IMR-90 (cell line): ENCODE measurements at regions not wholly inside any gene's neighbourhood (a gene's known extent, or its start where the extent isn't known, plus 50 kb on each side); places are given as distances from the start of the nearest gene placed in this dataset.

Source experiments
- ATAC-seq: fragments of 200-7000 bp; cut with Tn5 transposase; 2 replicates; pipeline ENCODE4 v1.9.1; 2020; ENCODE audit warnings: low read depth, mild to moderate bottlenecking, moderate library complexity
- BruUV-seq: library from RNA; stranded (reverse); fragments of 400-500 nt; replicated peaks from 2 replicates; lab custom pipeline; 2021; lab: Mats Ljungman, UMichigan
- CTCF ChIA-PET: fragments of 300-600 bp; formaldehyde crosslinking; extraction: SDS; loops from one replicate; lab custom pipeline; 2021; ENCODE audit warnings: antibody characterized with exemption; lab: Yijun Ruan, JAX
- POLR2A ChIA-PET: fragments of 300-600 bp; sonication (Branson Sonifier 250); formaldehyde crosslinking; loops from one replicate; lab custom pipeline; 2022; ENCODE audit warnings: antibody characterized with exemption; ENCODE audit not compliant: unreplicated experiment; lab: Charles Lee
- DNase-seq: peaks from one replicate; pipeline ENCODE4 v3.0.0; 2013
- H2AFZ ChIP-seq: replicated peaks from 2 replicates; pipeline ENCODE3; 2013; ENCODE audit warnings: low read length, mild to moderate bottlenecking; ENCODE audit not compliant: poor library complexity
- H2AK5ac ChIP-seq: 2 replicates; pipeline ENCODE4 v1.6.1; 2013; ENCODE audit warnings: low read depth, low read length, inconsistent platforms
- H2AK9ac ChIP-seq: replicated peaks from 2 replicates; pipeline ENCODE3; 2013; ENCODE audit warnings: mild to moderate bottlenecking, low read depth, low read length, moderate library complexity; ENCODE audit not compliant: poor library complexity
- H2BK120ac ChIP-seq: 2 replicates; pipeline ENCODE4 v1.6.1; 2013; ENCODE audit warnings: low read depth, low read length, inconsistent platforms
- H2BK15ac ChIP-seq: 3 replicates; pipeline ENCODE4 v1.6.1; 2013; ENCODE audit warnings: low read depth, low read length, inconsistent platforms
- H2BK20ac ChIP-seq: 2 replicates; pipeline ENCODE4 v1.6.1; 2013; ENCODE audit warnings: low read depth, mild to moderate bottlenecking, inconsistent platforms, low read length, moderate library complexity
- H2BK5ac ChIP-seq: 2 replicates; pipeline ENCODE4 v1.6.1; 2013; ENCODE audit warnings: mild to moderate bottlenecking, low read depth, low read length, inconsistent platforms; ENCODE audit not compliant: poor library complexity, severe bottlenecking
- H3K14ac ChIP-seq: replicated peaks from 2 replicates; pipeline ENCODE4 v1.6.1; 2013; ENCODE audit warnings: low read depth, low read length, inconsistent platforms
- H3K18ac ChIP-seq: 2 replicates; pipeline ENCODE4 v1.6.1; 2013; ENCODE audit warnings: low read depth, low read length, control low read depth
- H3K23ac ChIP-seq: 2 replicates; pipeline ENCODE4 v1.6.1; 2013; ENCODE audit warnings: low read depth, low read length, inconsistent platforms
- H3K27ac ChIP-seq: 2 replicates; pipeline ENCODE4 v1.5.1; 2013; ENCODE audit warnings: mild to moderate bottlenecking, control low read depth, low read length; ENCODE audit not compliant: insufficient read depth
- H3K27me3 ChIP-seq: 2 replicates; pipeline ENCODE4 v1.6.1; 2013; ENCODE audit warnings: low read length; ENCODE audit not compliant: control insufficient read depth, insufficient read depth
- H3K36me3 ChIP-seq: 2 replicates; pipeline ENCODE4 v1.6.1; 2013; ENCODE audit warnings: low read length, mixed read lengths; ENCODE audit not compliant: control insufficient read depth, insufficient read depth
- H3K4ac ChIP-seq: 2 replicates; pipeline ENCODE4 v1.6.1; 2013; ENCODE audit warnings: low read depth, low read length, inconsistent platforms
- H3K4me1 ChIP-seq: 2 replicates; pipeline ENCODE4 v1.6.1; 2013; ENCODE audit warnings: low read length, mixed read lengths; ENCODE audit not compliant: control insufficient read depth, insufficient read depth
- H3K4me2 ChIP-seq: 2 replicates; pipeline ENCODE4 v1.6.1; 2013; ENCODE audit warnings: low read depth, mild to moderate bottlenecking, control low read depth, low read length, moderate library complexity
- H3K4me3 ChIP-seq: 2 replicates; pipeline ENCODE4 v1.5.1; 2013; ENCODE audit warnings: low read depth, mild to moderate bottlenecking, control low read depth, low read length, moderate library complexity; ENCODE audit not compliant: insufficient read depth
- H3K56ac ChIP-seq: 2 replicates; pipeline ENCODE4 v1.6.1; 2013; ENCODE audit warnings: low read length, inconsistent platforms; ENCODE audit not compliant: insufficient read depth; ENCODE audit errors: extremely low read depth
- H3K79me1 ChIP-seq, 2 experiments: 2 replicates each; pipeline ENCODE4 v1.6.1; 2013; ENCODE audit warnings: low read length in 2 of 2, inconsistent platforms in 1 of 2, low read depth in 1 of 2
- H3K9ac ChIP-seq: 2 replicates; pipeline ENCODE4 v1.6.1; 2013; ENCODE audit warnings: low read depth, low read length, control low read depth
- H3K9me1 ChIP-seq: 2 replicates; pipeline ENCODE4 v1.6.1; 2013; ENCODE audit warnings: low read length, inconsistent platforms; ENCODE audit not compliant: insufficient read depth
- H3K9me3 ChIP-seq: 2 replicates; pipeline ENCODE4 v1.6.1; 2013; ENCODE audit warnings: low read length; ENCODE audit not compliant: control insufficient read depth, insufficient read depth
- H4K20me1 ChIP-seq: 2 replicates; pipeline ENCODE4 v1.6.1; 2013; ENCODE audit warnings: low read length, inconsistent platforms; ENCODE audit not compliant: insufficient read depth
- H4K5ac ChIP-seq: 2 replicates; pipeline ENCODE4 v1.6.1; 2013; ENCODE audit warnings: mild to moderate bottlenecking, low read depth, low read length, control low read depth
- H4K8ac ChIP-seq, 2 experiments: 2 replicates each; pipeline ENCODE4 v1.6.1; 2013; ENCODE audit warnings: low read depth in 2 of 2, low read length in 2 of 2, control low read depth in 1 of 2, inconsistent platforms in 1 of 2
- H4K91ac ChIP-seq: 2 replicates; pipeline ENCODE4 v1.6.1; 2013; ENCODE audit warnings: low read depth, low read length, inconsistent platforms; ENCODE audit not compliant: insufficient read depth
- BHLHE40 ChIP-seq: fragments of 150-350 bp; IDR thresholded peaks from 2 replicates; pipeline ENCODE4 v1.6.1; 2016; ENCODE audit warnings: mild to moderate bottlenecking, low read depth, low read length
- ELK1 ChIP-seq: fragments of 150-350 bp; IDR thresholded peaks from 2 replicates; pipeline ENCODE4 v1.6.1; 2016; ENCODE audit warnings: low read depth, mild to moderate bottlenecking, low read length, moderate library complexity, borderline replicate concordance
- MAZ ChIP-seq: IDR thresholded peaks from 2 replicates; pipeline ENCODE4 v1.6.1; 2012; ENCODE audit warnings: low read depth, mild to moderate bottlenecking, low read length, improper control_type of control experiment, moderate library complexity, borderline replicate concordance
- MXI1 ChIP-seq: IDR thresholded peaks from 2 replicates; pipeline ENCODE4 v1.6.1; 2012; ENCODE audit warnings: low read depth, mild to moderate bottlenecking, low read length, moderate library complexity, borderline replicate concordance
- NFE2L2 ChIP-seq: fragments of 150-350 bp; IDR thresholded peaks from 2 replicates; pipeline ENCODE4 v1.6.1; 2016; ENCODE audit warnings: low read depth, mild to moderate bottlenecking, low read length
- RFX5 ChIP-seq: IDR thresholded peaks from 2 replicates; pipeline ENCODE4 v1.8.0; 2012; ENCODE audit warnings: low read depth, mild to moderate bottlenecking, low read length, moderate library complexity
- SMC3 ChIP-seq: fragments of 150-350 bp; IDR thresholded peaks from 2 replicates; pipeline ENCODE4 v1.6.1; 2016; ENCODE audit warnings: low read depth, mild to moderate bottlenecking, antibody characterized with exemption, low read length, moderate library complexity
- USF2 ChIP-seq: fragments of 150-350 bp; IDR thresholded peaks from 2 replicates; pipeline ENCODE4 v1.6.1; 2017; ENCODE audit warnings: mild to moderate bottlenecking, antibody characterized with exemption, low read length, low read depth
- dilution Hi-C: fragments of 300-500 bp; cut with HindIII; formaldehyde crosslinking; loops from one replicate; pipeline ENCODE4 v1.14.3; 2018; ENCODE audit warnings: low sequenced_read_pairs; ENCODE audit not compliant: unreplicated experiment
- in situ Hi-C: fragments of 300-500 bp; cut with MboI; formaldehyde crosslinking; loops from 3 replicates; pipeline ENCODE4 v1.14.3; 2019; ENCODE audit warnings: low sequenced_read_pairs, inconsistent platforms, mixed read lengths
- intact Hi-C: fragments of 100-400 bp; cut with micrococcal nuclease; formaldehyde crosslinking; loops from 2 replicates; pipeline ENCODE4 v1.10.0; 2022

- no peak for DNase-seq
- Histone ChIP-seq H2BK120ac (no peak overlapping the region), H4K91ac (no peak overlapping the region), H2AFZ (no peak overlapping the region), H3K9me1 (no peaks in the 10 kb centered on the region), H2AK5ac (no peak overlapping the region), H3K36me3 (no peaks in the 10 kb centered on the region), H3K4ac (no peak overlapping the region), H2BK5ac (no peak overlapping the region), H3K56ac (no peak overlapping the region), H2BK15ac (no peak overlapping the region), H3K9ac (no peak overlapping the region), H3K23ac (no peak overlapping the region), H3K4me1 (no peaks in the 10 kb centered on the region), H3K79me1 (no peaks in the 10 kb centered on the region), H2AK9ac (no peak overlapping the region), H3K27me3 (no peaks in the 10 kb centered on the region), H3K18ac (no peak overlapping the region), H2BK20ac (no peak overlapping the region), H4K20me1 (no peaks in the 10 kb centered on the region), H4K5ac (no peak overlapping the region), H3K4me3 (no peak overlapping the region), H4K8ac (no peak overlapping the region), H3K9me3 (peaks cover 2% of the 10 kb centered on the region; the same call in 1 of the 2 replicates), H3K14ac (no peak overlapping the region), H3K27ac (no peak overlapping the region), H3K4me2 (no peak overlapping the region)
- intact Hi-C loops (no loop called here), dilution Hi-C loops (no loop called here), in situ Hi-C loops (no loop called here)
- BruUV-seq = no TSS peak
- no peak for ATAC-seq
- TF ChIP-seq RFX5 (no peak), ELK1 (no peak), USF2 (no peak), SMC3 (no peak), BHLHE40 (no peak), MAZ (no peak), NFE2L2 (no peak), MXI1 (no peak)
- CTCF ChIA-PET = no interaction called here
- POLR2A ChIA-PET = no interaction called here
These were observed 1077.0 kb upstream of the NCAM2 start for GRCh38 chr21:19921211-19921610.
